ENCODE measurements at regions not wholly inside any gene's neighbourhood (a gene's known extent, or its start where the extent isn't known, plus 50 kb on each side); places are given as distances from the start of the nearest gene placed in this dataset.

- TF ChIP-seq CTCF (IDR thresholded peaks at IDR 0.05), result no peak
- no peak for TF ChIP-seq EP300 (IDR thresholded peaks at IDR 0.05)
- no peak for TF ChIP-seq POLR2A (IDR thresholded peaks at IDR 0.05)
Observed at GRCh38 chr14:98293576-98293975, 978.4 kb downstream of the BCL11B start.
